ENCODE measurements at regions not wholly inside any gene's neighbourhood (a gene's known extent, or its start where the extent isn't known, plus 50 kb on each side); places are given as distances from the start of the nearest gene placed in this dataset.

DNA sequence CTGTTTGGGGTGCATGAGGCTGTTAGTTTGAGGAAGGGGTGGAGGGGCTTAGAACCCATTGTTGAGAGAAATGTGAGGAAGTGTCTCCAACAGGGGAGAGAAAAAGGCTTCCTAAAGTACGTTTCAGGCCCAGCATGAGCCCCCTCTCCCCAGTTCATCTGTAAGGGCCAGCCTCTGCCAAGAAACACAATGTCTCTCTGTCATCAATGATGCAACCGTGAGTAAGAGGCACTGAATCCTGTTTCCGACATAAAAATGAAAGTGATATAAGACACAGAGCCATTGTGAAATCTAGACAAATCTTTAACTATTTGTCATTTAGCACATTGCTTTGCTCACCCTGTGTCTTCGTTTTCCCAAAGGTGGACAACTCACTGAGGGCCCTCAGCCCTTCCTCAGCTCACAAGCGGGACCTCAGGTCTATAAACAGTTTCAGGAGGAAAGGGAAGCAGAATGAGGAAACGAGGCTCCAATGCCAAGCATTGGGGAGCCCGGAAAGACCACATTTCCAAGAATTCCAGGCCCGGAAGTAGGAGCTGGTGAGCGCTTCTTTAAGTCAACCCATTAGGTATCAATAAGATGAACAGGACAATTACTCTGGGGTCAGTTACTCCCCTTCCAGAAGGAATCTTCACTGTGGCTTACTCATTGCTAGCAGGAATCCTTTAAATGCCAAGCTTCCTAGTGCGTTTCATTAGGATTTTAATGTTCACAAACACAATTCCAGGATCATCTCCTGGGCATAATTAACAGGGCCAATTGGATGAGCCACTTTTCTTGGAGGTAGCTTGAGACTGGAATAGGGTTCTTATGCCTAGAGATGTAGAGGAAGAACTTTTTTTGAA is 59.0 kb upstream of the KLF4 start:
- DNase-seq (ENCODE audit: low read depth, low spot score): peak; percentile 44

DNA sequence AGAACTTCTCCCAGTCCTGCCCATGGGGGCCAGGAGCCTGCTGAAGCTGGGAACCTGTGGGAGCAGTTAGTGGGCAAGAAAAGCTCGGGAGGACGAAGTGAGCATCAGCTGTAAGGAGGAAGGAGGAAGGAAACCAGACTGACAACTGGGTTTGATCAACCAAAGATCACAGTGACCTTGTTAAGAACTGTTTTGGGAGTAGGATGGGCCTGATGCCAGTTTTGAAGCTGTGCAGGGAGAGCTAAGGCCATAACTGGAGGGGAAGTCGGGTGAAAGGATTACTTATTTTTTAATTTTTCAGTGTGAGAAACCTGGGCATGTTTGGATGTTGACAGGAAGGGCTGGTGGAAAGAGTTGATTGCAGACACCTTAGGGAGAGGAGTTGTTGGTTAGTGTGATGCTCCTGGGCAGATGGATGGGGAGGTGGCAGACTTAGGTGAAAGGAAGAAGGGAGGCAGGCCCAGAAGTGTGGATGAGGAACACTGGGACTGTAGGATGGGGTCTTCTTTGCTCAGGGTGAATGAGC is 58.3 kb upstream of the KLF4 start:
- DNase-seq (ENCODE audit: low read depth, low spot score): no peak

DNA sequence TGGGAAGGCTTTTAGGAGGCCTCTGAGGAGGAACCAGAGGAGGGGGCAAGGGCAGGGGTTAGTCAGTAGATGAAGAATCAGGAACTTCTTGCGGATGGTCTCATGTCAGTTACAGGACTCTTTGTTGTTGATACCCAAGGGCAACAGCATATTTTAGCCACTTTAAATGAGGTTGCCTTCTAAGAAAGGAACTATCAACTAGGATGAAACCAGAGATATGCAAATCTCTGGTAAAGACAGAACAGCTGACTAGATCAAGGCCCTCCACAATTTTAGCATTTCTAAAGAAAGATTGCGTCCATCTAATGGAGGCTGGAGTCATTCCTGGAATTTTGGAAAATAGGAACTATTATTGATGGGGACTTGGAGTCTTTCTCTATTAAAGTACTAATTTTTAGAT is 57.7 kb upstream of the KLF4 start:
- no peak for DNase-seq (ENCODE audit: low read depth, low spot score)

DNA sequence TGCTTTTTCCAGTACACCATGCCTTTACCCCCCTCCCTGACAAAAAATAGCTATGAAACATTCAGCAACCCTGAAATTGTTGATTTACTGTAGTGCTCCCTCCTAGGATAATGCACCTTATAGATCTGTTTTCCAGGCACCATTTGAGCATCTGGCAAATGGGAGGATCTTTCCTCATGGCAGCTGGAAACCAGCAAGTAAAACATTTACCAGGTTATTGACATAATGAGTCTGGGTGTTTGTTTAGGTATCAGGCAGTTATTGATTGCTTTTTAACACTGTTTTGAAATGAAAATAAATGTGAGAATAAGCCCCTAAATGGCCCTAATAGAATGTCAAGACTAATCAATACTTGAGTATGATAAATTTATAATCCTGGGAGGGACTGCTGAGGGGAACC is 57.3 kb upstream of the KLF4 start:
- DNase-seq (ENCODE audit: low read depth, low spot score): no peak

DNA sequence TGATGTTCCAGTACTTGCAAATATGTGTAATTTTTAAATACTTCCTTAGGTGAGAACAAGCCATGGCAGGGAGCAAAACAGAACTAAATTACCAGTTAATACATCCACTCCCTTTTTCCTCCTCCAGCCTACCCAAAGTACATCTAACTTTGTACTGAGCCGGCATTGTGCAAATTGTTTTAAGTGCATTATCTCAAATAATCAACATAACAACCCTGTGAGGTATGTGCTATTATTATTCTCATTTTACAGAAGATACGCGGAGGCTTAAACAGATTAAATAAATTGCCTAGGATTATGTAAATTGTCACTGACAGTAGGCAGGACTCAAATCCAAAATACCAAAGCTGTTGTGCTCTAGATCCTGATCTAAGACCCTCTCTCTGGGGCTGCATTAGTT is 55.5 kb upstream of the KLF4 start:
- DNase-seq (ENCODE audit: low read depth, low spot score): no peak

DNA sequence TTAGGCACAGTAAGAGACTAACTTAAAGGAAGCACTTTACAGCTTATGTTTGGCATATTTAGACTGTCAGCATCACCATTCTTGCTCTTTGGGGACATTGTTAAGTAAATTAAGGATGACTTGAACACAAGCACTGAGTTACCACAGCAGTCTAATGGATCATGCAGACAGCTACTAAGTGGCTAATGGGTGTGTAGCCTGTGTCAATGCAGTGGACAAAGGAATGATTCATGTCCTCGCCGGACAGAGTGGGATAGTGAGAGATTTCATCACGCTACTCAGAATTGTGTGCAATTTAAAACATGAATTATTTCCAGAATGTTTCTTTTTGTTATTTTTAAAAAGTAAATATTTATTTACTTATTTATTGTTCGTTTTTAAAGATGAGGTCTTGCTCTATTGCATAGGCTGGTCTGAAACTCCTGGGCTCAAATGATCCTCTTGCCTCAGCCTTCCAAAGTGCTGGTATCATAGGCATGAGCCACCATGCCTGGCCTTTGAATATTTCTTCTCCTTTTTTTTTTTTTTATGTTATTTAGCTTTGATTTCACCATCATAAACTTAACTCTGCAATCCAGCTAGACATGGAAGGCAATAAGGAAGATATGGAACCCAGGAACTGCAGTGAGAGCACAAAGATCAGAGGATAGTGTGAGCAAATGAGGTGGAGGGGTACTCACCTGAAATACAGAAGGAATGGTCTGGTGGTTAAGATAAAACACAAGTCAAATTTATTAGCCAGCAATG is 53.0 kb upstream of the KLF4 start:
- no peak for DNase-seq (ENCODE audit: low read depth, low spot score)

DNA sequence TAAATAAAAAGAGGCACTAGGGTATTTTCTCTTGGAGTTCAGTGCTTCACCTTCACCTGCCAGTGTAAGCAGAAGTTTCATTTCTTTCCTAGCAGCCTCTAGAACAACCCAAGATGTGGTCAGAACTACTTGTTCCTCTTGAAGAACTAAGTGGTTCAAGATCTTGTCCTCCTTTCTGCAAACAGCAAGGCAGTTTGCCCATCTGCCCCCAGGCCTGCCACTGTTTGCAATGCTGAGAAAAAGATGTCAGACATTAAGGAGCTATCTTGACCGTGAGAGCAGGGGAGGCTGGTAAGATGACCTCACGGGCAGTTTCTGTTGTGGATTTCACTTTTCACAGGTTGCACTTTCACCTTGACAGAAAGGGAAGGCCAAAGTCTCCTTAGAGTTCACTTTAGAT is 52.0 kb upstream of the KLF4 start:
- no peak for DNase-seq (ENCODE audit: low read depth, low spot score)

DNA sequence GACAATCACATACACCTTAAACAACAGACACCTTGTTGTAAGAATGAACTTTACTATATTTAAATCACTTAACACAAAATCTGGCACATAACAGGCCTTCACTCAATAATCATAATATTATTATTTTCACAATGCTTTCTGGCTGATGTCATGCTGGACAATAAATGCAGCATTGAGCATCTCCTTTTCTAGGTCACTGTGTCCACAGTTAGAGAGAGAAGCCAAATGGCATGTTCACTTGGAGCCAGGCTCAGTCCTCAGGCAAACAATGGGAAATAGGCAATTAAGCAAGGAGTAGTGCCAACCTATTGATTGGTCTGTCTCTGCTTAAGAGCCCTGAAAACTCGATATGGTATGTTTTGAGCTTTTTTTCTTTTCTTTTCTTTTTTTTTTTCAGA is 50.6 kb upstream of the KLF4 start:
- no peak for DNase-seq (ENCODE audit: low read depth, low spot score)

DNA sequence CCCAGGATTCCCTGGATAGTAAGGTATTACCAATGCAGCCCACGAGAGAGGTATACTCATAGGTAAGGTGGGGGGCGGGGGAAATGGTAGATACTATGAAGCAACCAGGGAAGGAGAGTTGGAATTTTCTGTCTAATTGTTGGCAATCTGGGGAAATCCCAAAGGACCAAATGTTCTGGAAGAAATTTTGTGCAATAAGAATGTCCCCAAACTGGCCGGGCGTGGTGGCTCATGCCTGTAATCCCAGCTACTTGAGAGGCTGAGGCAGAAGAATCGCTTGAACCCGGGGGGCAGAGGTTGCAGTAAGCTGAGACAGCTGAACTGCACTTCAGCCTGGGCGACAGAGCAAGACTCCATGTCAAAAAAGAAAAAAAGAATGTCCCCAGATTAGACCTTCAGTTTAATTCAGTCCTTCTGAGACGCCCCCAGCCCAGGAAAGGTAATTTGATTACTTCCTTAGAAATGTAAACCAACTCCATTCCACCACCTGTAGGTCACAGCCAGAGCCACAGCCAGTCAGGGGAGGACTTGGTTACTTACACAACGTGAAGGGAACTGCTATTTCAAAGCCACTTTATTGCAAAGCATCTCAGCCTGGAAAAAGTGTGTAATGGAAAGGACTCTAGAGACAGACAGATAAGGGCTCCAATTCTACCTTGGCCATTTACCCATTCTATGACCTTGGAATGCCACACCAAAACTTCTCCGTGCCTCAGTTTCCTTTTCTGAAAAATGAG is 50.0 kb upstream of the KLF4 start:
- no peak for DNase-seq (ENCODE audit: low read depth, low spot score)
